ENCODE measurements at regions not wholly inside any gene's neighbourhood (a gene's known extent, or its start where the extent isn't known, plus 50 kb on each side); places are given as distances from the start of the nearest gene placed in this dataset.
"Not testable (repeated sequence)": the region's sequence is repeated elsewhere in the genome, so short reads cannot be mapped to it uniquely, and the experiment has no call there.

DNA sequence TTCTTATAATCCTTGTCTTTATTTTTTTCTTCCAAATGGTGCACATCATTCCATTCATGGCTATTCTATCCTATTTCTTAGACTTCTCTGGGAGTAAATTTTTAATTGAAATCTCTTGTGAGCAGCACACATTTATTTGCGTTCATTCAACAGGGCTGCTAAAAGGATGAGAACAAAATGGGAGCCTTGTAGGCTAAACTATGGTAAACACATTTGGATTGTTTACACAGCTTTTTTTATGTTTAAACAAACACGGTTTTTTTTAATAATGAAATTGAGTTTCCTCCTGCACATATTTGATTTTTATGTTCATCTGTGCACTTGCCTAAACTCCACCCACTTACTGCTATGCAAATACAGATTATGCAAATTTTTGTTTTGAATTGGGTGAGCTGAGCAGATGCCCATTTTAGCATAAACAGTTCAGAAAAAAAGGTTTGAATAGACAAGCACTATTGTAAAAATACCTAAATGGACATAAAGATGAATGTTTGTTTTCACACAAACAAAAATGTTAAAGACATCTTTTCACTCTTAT, 92.0 kb downstream of the OLIG3 start:
- H3K4me3 ChIP-seq: no peak overlapping the region
- no peak overlapping the region for H3K27ac ChIP-seq

DNA sequence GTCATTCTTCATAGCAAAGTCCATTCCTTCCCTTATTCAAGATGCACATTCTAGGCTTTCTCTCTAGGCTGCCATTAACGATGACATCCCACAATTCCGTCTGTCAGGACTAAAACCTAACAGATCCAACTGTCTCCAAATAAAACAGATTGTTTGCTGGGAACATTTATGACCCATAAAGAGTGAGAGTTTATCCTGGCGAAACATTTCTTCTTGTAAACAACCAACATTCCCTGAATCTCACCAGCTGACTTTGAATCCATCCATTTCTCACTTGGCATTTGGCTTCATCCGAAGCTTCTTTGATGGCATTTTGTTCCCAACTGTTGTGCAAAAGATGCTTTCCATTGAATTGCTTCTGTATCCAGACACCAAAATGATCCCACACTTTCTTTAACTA, 93.1 kb downstream of the OLIG3 start:
- Histone ChIP-seq H3K27ac (no peak overlapping the region), H3K4me3 (no peak overlapping the region)

DNA sequence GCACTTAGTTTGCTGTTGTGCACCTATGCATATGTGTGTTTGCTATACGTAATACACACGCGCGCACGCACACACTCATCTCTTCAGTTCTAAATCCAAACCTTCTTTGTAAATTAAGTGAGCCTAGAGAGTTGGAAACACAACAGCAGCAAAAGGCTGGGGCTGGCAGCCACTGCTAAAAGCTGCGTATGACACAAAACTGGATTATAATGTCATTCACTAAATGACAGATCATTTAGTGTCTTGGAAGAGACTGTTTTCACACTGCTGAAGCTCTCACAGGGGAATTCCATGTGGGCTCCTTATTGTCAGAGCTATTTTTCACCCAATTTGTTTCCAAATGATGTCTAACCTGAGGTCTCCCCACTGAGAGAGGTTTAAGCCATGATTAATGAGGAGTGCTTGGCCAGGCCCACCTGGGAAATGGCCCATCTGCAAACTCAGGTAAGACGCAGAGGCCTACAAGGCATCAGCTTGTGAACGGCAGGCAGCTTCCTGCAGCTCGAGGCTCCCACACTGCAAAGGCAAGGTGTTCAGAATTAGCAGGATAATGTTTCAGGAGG, 94.2 kb downstream of the OLIG3 start:
- no peak overlapping the region for H3K4me3 ChIP-seq
- H3K27ac ChIP-seq: no peak overlapping the region

GRCh38 chr6:137395316-137395715, 98.9 kb downstream of the OLIG3 start:
- Histone ChIP-seq H3K27ac (no peak overlapping the region), H3K4me3 (no peak overlapping the region)

GRCh38 chr6:137391061-137391814, 103.0 kb downstream of the OLIG3 start:
- H3K4me3 ChIP-seq: no peak overlapping the region
- peak overlapping the region in 1 of 21 experiments; percentile 77 for H3K27ac ChIP-seq

- H3K27ac ChIP-seq: peak overlapping the region in 5 of 21 experiments; percentile 66 to 87 (median 77)
- H3K4me3 ChIP-seq: no peak overlapping the region
Measured at GRCh38 chr6:137390334-137390733, 103.9 kb downstream of the OLIG3 start.

- H3K4me3 ChIP-seq: no peak overlapping the region
- H3K27ac ChIP-seq: peak overlapping the region in 6 of 21 experiments; percentile 27 to 87 (median 73)
Measured at GRCh38 chr6:137389150-137389704, 105.0 kb downstream of the OLIG3 start.

DNA sequence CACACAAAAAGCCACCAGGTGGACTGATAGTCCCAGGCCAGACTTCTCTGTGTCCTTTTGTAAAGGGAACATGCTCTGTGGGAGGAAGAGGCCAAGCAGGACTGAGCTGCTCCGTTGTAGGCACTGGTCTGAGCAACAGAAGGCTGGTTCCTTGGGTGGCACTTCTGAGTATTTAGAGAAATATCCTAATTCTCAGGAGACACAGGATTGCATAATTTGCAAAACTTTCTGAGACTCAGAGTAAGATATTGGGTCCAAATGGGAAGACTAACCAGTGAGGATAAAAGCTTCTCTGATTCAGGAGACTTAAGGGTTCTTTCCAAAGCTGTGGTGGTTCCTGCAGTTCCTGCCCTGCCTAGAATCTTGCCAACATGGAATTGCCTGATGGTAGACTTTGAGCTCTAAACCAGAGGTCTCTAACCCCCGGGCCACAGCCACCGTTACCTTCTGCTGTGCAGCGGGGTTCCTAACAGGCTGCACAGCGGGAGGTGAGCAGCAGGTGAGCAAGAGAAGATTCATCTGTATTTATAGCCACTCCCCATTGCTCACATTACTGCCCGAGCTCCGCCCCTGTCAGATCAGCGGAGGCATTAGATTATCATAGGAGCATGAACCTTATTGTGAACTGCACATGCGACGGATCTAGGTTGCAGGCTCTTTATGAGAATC, 107.0 kb downstream of the OLIG3 start:
- Histone ChIP-seq H3K27ac (no peak overlapping the region), H3K4me3 (no peak overlapping the region)

GRCh38 chr6:137383287-137383686, 110.9 kb downstream of the OLIG3 start:
- H3K4me3 ChIP-seq, H3K27ac ChIP-seq: not testable (repeated sequence)

DNA sequence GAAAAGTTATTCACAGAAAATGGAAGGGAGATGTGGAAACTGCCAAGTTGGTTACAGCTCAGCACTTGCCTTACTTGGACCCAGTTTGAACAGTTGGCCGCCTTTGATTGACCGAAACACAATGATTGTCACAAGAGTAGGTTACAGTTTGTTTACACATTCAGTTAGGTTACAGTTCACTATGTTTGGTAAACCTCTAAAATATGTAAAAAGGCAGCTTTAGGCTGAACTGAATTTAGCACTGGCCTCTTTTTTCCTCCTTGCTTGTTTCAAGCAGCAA, 116.2 kb downstream of the OLIG3 start:
- Histone ChIP-seq H3K4me3 (no peak overlapping the region), H3K27ac (no peak overlapping the region)

GRCh38 chr6:137373296-137373695, 120.9 kb downstream of the OLIG3 start:
- H3K4me3 ChIP-seq: no peak overlapping the region
- H3K27ac ChIP-seq: no peak overlapping the region

GRCh38 chr6:137372532-137372931, 121.7 kb downstream of the OLIG3 start:
- no peak overlapping the region for H3K27ac ChIP-seq
- no peak overlapping the region for H3K4me3 ChIP-seq

GRCh38 chr6:137371634-137372016, 122.6 kb downstream of the OLIG3 start:
- no peak overlapping the region for H3K4me3 ChIP-seq
- H3K27ac ChIP-seq: no peak overlapping the region

DNA sequence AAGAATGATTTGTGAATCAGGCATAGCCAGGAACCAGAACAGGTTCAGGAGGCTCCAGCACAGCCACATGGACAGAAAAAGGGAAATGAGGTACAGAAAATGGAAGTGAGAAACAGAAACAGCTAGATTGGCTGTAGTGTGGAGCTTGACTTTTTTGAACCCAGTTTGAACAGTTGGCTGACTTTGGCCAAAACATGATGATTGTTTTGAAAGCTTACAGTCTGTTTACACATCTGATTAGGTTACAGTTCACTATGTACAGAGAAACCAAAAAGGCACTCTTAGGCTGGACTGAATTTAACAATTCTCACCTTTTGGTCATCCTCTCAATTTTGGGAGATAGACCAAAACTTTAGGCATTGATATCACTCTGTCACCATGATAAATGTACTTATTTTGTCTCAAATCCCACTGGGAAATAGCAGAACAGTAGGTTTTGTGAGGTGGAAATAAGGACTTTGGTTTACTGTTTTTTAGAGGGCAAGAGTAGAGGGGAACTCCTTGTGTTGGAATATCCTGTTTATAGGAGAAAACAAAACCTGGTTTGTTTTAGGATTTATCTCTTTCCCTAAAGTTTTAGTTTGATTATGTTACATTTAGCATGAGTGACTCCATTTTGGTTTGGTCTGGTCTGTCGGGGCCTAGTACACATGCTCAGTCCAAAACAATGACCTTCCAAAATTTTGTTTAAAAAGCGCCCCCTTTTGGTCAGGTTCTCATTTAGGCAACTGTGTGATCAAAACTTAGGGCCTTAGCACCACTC, 123.1 kb downstream of the OLIG3 start:
- Histone ChIP-seq H3K27ac (no peak overlapping the region), H3K4me3 (no peak overlapping the region)

- H3K4me3 ChIP-seq: no peak overlapping the region
- H3K27ac ChIP-seq: no peak overlapping the region
Measured at GRCh38 chr6:137369136-137369535, 125.1 kb downstream of the OLIG3 start.

- Histone ChIP-seq H3K4me3 (no peak overlapping the region), H3K27ac (no peak overlapping the region)
Measured at GRCh38 chr6:137365707-137366437, 128.3 kb downstream of the OLIG3 start.

DNA sequence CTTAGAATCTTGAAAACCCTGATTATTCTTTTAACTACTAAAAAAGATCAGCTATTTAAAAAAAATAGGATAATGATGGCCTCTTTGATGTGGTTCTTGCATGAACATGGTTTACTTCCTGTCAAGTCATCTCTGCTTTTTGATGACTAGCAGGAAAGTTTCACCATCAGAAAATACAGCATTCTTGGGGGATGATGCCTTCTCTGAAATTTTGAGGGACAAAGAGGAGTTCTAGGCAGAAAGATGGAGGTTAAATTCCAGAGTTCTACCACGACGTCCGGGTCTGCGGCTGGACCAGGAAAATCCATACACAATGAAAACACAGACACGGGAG, 130.4 kb downstream of the OLIG3 start:
- H3K27ac ChIP-seq: peak overlapping the region in 2 of 21 experiments; percentile 24 to 38
- H3K4me3 ChIP-seq: no peak overlapping the region

- peak overlapping the region in 3 of 21 experiments; percentile 0 to 38 (median 19) for H3K27ac ChIP-seq
- H3K4me3 ChIP-seq: no peak overlapping the region
Measured at GRCh38 chr6:137362878-137363804, 131.1 kb downstream of the OLIG3 start.

Data from skin epidermis (tissue), 12 donors.